ENCODE measurements at regions not wholly inside any gene's neighbourhood (a gene's known extent, or its start where the extent isn't known, plus 50 kb on each side); places are given as distances from the start of the nearest gene placed in this dataset.

- TF ChIP-seq CTCF (IDR thresholded peaks at IDR 0.05; ENCODE audit: low read depth, low read length, poor library complexity, severe bottlenecking) (no peak), EZH2phosphoT487 (IDR thresholded peaks at IDR 0.05; ENCODE audit: borderline replicate concordance, low read length) (no peak)
Measured at GRCh38 chr18:77785415-77785975, 535.8 kb downstream of the GALR1 start.
